ENCODE measurements at regions not wholly inside any gene's neighbourhood (a gene's known extent, or its start where the extent isn't known, plus 50 kb on each side); places are given as distances from the start of the nearest gene placed in this dataset.

GRCh38 chr4:114442856-114443255 is 155.8 kb upstream of the UGT8 start:
- TF ChIP-seq CTCF (IDR thresholded peaks at IDR 0.05), result no peak
- no peak for TF ChIP-seq POLR2A (IDR thresholded peaks at IDR 0.05)

Measured in body of pancreas (tissue), 4 donors.